Epidermal melanocyte (primary cell): ENCODE measurements at regions not wholly inside any gene's neighbourhood (a gene's known extent, or its start where the extent isn't known, plus 50 kb on each side); places are given as distances from the start of the nearest gene placed in this dataset.
"Not testable (repeated sequence)": the region's sequence is repeated elsewhere in the genome, so short reads cannot be mapped to it uniquely, and the experiment has no call there.

Source experiments
- DNase-seq: peaks from one replicate; pipeline ENCODE4 v3.0.0; 2011; ENCODE audit warnings: low spot score; ENCODE audit not compliant: insufficient read length

DNA sequence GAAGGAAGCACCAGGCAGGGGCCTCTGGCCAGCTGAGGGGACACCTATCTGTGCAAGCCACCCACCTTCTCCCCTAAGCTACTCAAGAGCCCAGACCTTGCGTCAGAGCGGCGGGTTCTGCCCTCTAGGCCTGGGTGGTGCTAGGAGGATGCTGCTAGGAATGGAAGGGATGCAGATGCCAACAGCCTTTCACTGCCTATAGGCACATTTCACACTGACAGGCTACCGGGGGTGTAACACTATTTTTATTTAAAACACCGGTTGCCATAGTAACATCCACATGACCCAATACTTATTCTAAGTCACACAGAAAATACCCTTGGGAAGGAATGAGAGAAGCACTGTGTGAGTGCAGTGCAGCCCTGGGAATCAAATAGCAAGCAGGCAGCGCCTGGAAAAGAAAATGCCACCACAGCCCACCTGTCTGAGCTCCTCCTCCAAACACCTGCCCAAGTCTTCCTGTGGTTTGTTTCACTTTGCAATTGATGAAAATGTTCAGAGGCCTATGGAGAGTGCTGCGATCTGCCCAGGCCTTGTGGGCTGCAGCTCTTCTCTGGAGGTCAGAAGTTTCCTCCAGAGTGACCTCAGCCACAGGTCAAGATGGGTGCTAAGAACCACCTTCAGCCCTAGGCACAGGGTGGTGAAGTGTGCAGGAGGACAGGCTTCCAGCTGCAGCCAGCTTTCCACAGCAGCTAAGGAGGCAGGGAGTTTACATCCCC lies 113.5 kb upstream of the TOPAZ1 start:
- DNase-seq, result no peak

DNA sequence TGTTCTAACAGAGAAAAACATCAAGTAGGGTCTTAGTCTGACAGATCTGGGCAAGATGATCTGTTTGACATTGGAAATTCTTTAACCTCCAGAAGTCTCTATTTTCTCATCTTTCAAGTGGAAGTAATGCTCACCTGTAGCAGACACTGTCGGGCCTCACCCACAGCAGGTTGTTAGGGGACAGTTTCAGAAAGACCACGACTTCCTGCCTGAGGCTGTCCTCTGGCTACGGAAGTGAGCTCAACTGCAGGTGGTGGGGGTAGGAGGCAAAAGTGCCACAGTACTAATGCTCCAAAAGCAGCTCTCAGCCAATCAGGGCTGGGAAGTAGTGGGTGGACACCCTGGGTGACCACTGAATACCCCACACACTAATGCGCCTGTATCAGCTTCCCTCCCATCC lies 111.4 kb upstream of the TOPAZ1 start:
- DNase-seq, result no peak

DNA sequence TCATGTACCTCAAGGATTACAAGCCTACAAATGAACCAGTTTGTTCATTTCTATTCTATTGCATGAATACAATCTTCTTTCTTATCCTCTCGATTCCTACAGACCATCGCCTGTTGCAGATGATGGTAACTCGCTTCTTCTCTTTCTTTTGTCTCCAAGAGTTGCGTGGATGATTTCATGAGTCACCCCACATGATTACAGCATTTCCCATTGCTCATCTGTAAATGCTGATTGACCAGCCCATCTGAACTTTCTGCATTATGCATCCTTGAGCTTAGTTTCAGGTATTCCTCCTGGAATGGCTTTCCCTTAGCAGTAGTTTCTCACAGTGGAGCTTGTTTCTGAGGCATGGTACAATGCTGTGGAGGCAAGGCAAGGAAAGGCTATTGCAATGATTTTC lies 109.6 kb upstream of the TOPAZ1 start:
- no peak for DNase-seq

- no peak for DNase-seq
Observed at GRCh38 chr3:44132593-44132992, 109.1 kb upstream of the TOPAZ1 start.

GRCh38 chr3:44136421-44136820 lies 105.3 kb upstream of the TOPAZ1 start:
- no peak for DNase-seq

- DNase-seq, result no peak
Observed at GRCh38 chr3:44146073-44146472, 95.6 kb upstream of the TOPAZ1 start.

- DNase-seq, result no peak
Observed at GRCh38 chr3:44159696-44160300, 81.9 kb upstream of the TOPAZ1 start.

DNA sequence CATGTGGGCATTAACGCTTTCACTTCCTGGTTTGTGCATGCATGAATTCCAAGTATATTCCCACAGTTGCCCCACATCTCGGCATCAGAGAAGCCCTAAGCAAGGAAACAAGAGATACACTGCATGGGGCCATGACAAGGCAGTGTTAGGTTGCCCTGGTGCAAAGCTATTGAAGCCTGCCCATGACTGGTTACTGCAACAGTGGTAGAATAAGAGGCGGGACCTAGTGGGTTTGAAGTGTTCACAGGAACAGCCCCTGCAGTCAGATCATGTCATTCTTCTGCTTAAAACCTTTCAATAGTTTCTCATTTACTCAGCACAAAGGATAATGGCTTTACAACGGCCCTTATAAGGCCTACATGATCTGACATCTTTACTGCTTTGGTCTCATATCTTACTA lies 80.9 kb upstream of the TOPAZ1 start:
- DNase-seq, result no peak

- no peak for DNase-seq
Observed at GRCh38 chr3:44171891-44172290, 69.8 kb upstream of the TOPAZ1 start.

- not testable (repeated sequence) for DNase-seq
Observed at GRCh38 chr3:44172701-44173100, 69.0 kb upstream of the TOPAZ1 start.

DNA sequence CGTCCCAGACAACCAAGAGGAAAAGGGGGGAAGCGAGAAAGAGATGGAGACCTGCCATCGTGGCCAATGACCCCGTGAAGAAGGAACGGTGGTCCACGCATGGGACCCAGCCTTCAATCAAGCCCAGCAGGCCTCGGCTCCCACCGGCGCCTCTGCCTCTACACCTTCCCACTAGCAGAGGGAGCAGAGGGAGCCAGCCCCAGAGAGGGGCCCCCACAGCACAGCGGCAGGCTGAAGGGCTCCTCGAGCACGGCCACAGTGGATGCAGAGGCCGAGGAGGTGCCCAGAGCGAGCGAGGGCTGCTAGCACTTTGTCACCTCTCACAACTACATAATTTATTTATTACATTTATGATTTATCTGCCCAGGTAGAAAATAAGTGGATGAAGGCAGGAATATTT lies 68.4 kb upstream of the TOPAZ1 start:
- no peak for DNase-seq

DNA sequence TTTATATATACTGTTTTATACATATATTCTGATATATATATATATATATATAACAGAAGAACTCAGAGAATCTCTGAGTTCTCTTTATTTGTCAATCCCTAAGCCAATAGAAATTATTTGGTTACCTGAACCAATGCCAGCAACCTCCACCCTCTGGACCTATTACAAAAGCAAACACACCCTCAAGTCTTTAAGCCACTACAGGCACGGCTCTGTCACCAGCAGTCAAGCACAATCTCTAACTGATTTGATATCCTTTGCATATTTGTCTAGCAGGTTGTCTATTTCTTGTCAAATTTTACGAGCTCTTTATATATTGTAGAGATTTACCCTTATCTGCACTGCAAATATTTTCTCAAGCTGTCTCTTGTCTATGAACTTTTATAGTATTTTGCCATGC lies 66.6 kb upstream of the TOPAZ1 start:
- DNase-seq, result no peak

DNA sequence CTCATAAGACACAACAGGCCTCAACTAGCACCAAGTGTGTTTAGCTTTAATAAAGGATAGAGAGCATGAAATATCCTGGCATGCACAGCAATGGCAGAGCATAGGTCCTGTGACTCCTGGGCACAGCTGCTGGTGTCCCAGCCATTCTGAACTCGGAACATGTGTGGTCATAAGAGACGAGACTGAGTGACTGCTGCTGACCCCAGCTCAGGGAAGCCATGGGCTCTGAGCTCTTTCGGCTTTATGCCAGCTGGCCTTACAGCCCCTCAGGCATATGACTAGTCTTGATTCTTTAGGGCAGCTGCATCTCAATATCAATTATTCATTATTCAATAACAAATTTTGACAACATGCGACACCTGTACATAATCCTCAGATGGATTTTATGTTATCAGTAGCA lies 62.4 kb upstream of the TOPAZ1 start:
- DNase-seq, result no peak

- DNase-seq, result no peak
Observed at GRCh38 chr3:44184319-44184953, 57.2 kb upstream of the TOPAZ1 start.

DNA sequence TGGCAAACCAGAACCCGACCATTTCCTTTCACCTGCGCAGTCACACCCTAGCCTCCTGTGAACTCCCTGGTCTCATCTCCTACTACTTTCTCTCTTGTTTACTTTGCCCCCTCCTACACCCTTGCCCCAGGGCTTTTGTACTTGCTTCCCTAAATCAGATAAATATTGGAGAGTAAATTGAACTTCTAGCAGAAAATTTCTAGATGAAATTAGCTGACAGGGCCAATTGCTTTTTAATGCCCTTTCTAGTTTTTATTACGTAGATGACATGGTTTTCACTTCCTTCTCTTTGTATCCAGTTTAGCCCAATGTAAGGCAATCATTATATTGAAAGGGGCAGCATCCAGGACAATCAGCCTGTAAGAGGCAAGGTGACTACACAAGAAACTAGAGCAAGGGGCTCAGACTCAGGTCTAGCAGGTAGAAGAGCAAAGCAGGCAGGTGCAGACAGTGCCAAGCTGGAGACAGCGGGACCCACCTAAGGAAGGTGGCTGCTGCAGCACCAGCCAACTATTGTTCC lies 56.2 kb upstream of the TOPAZ1 start:
- DNase-seq, result no peak

DNA sequence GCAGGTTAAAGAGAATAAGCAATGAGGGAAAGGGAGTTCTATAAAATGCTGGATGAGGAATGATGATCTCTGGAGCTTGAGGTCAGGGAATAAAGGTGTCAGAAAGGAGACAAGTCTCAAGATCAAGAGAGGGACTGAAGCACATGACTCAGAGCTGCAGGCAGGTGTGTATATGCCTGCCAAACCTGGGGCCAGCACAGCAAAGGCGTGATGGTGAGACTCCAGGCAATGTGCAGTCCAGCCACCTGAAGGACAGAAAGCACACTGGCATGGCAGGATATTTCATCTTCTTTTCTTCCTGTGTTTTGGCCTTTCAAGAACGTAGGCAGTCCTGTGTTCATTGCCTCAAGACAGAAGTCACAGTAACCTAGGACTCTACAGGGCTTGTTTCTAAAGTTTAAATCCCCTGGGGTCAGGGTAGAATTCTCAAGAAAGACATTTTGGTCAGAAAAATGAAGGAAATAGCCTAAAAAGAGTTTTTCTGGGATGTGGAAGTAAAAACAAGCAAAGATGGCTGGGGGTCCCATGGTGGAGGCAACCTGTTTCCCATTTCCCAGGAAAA lies 55.5 kb upstream of the TOPAZ1 start:
- DNase-seq, result no peak

- DNase-seq, result no peak
Observed at GRCh38 chr3:44186712-44187111, 55.0 kb upstream of the TOPAZ1 start.
